HCT116 (cell line): ENCODE measurements at regions not wholly inside any gene's neighbourhood (a gene's known extent, or its start where the extent isn't known, plus 50 kb on each side); places are given as distances from the start of the nearest gene placed in this dataset.

Experiments
- ATAC-seq: fragments of 200-7000 bp; cut with Tn5 transposase; 2 replicates; pipeline ENCODE4 v1.9.1; 2020; ENCODE audit warnings: mild to moderate bottlenecking, moderate library complexity
- BruUV-seq: library from RNA; stranded (reverse); fragments of 400-500 nt; replicated peaks from 2 replicates; lab custom pipeline; 2021; lab: Mats Ljungman, UMichigan
- CTCF ChIA-PET: fragments of 300-600 bp; sonication (Branson Sonifier 250); formaldehyde crosslinking; loops from one replicate; lab custom pipeline; 2021; ENCODE audit warnings: antibody characterized with exemption; lab: Charles Lee
- POLR2A ChIA-PET: fragments of 300-600, 350-600 bp; sonication (Branson Sonifier 250); formaldehyde crosslinking; loops from one replicate; lab custom pipeline; 2021; ENCODE audit warnings: antibody characterized with exemption; lab: Charles Lee
- RAD21 ChIA-PET, 2 experiments: fragments of 300-600 bp; sonication (Branson Sonifier 250); formaldehyde crosslinking; loops; one replicate each; lab custom pipeline; 2023; ENCODE audit warnings: low total read pairs in 2 of 2; ENCODE audit not compliant: uncharacterized antibody in 2 of 2, unreplicated experiment in 2 of 2, low non-redundant PET in 1 of 2; lab: Charles Lee
- DNase-seq: peaks from one replicate; pipeline ENCODE4 v3.0.0-alpha.2; 2010; ENCODE audit warnings: low read depth, low spot score
- H2AFZ ChIP-seq: fragments of 200-600 bp; shearing (Covaris generic), sonication (generic); 2 replicates; pipeline ENCODE4 v1.6.1; 2017; ENCODE audit warnings: low read depth, mixed run types, mixed read lengths, antibody characterized with exemption, low read length; ENCODE audit not compliant: poor library complexity, severe bottlenecking
- H3K27ac ChIP-seq: 2 replicates; pipeline ENCODE4 v1.5.1; 2012; ENCODE audit warnings: low read depth, low read length
- H3K27me3 ChIP-seq: fragments of 200-600 bp; sonication (generic); 2 replicates; pipeline ENCODE4 v1.6.1; 2016; ENCODE audit warnings: mixed run types, low read length, mixed read lengths; ENCODE audit not compliant: insufficient read depth
- H3K36me3 ChIP-seq, 2 experiments: fragments of 200-500 bp in 1 of 2; fragments of 200-600 bp in 1 of 2; sonication (Bioruptor generic) in 1 of 2; sonication (generic) in 1 of 2; 2 replicates each; pipeline versions ENCODE4 v1.5.1 to v1.6.1; 2014 to 2016; ENCODE audit warnings: low read length in 2 of 2, inconsistent platforms in 1 of 2, mixed read lengths in 1 of 2, mixed run types in 1 of 2; ENCODE audit not compliant: insufficient read depth in 2 of 2, control insufficient read depth in 1 of 2
- H3K4me1 ChIP-seq, 2 experiments: fragments of 200-600 bp in 1 of 2; sonication (generic) in 1 of 2; 2 replicates each; pipeline versions ENCODE4 v1.5.1 to v1.6.1; 2012 to 2017; ENCODE audit warnings: low read length in 2 of 2, inconsistent platforms in 1 of 2, mild to moderate bottlenecking in 1 of 2, mixed read lengths in 1 of 2, mixed run types in 1 of 2, moderate library complexity in 1 of 2; ENCODE audit not compliant: insufficient read depth in 2 of 2, control insufficient read depth in 1 of 2
- H3K4me2 ChIP-seq: fragments of 200-600 bp; sonication (generic); 2 replicates; pipeline ENCODE4 v1.6.1; 2017; ENCODE audit warnings: mixed run types, low read length, mixed read lengths
- H3K4me3 ChIP-seq, 2 experiments: fragments of 200-600 bp in 1 of 2; sonication (generic) in 1 of 2; replicated peaks in 1 of 2; 2 replicates each; pipeline ENCODE4 v1.5.1; 2011 to 2016; ENCODE audit warnings: low read length in 2 of 2, control low read depth in 1 of 2, low read depth in 1 of 2, mild to moderate bottlenecking in 1 of 2, mixed read lengths in 1 of 2, mixed run types in 1 of 2
- H3K79me2 ChIP-seq: fragments of 200-600 bp; sonication (generic); 2 replicates; pipeline ENCODE4 v1.6.1; 2017; ENCODE audit warnings: mild to moderate bottlenecking, mixed run types, low read length, moderate library complexity, mixed read lengths; ENCODE audit not compliant: insufficient read depth
- H3K9ac ChIP-seq: fragments of 200-600 bp; sonication (generic); 2 replicates; pipeline ENCODE4 v1.6.1; 2016; ENCODE audit warnings: low read length, mixed read lengths
- H3K9me2 ChIP-seq: fragments of 200-600 bp; sonication (generic), shearing (Covaris generic); 2 replicates; pipeline ENCODE4 v1.6.1; 2017; ENCODE audit warnings: mixed run types, mild to moderate bottlenecking, moderate library complexity; ENCODE audit not compliant: insufficient read depth
- H3K9me3 ChIP-seq, 2 experiments: fragments of 200-500 bp in 1 of 2; fragments of 200-600 bp in 1 of 2; sonication (Bioruptor generic) in 1 of 2; sonication (generic) in 1 of 2; 2 replicates each; pipeline ENCODE4 v1.6.1; 2014 to 2017; ENCODE audit warnings: low read length in 2 of 2, mixed read lengths in 2 of 2, inconsistent platforms in 1 of 2, low read depth in 1 of 2, mild to moderate bottlenecking in 1 of 2, mixed run types in 1 of 2, moderate library complexity in 1 of 2; ENCODE audit not compliant: control insufficient read depth in 1 of 2, insufficient read depth in 1 of 2
- H4K20me1 ChIP-seq: fragments of 200-600 bp; sonication (generic), shearing (Covaris generic); 2 replicates; pipeline ENCODE4 v1.6.1; 2017; ENCODE audit warnings: mixed run types, mild to moderate bottlenecking, moderate library complexity; ENCODE audit not compliant: insufficient read depth
- ATF3 ChIP-seq: IDR thresholded peaks from 2 replicates; pipeline ENCODE4 v1.6.1; 2012
- CBX3 ChIP-seq: IDR thresholded peaks from 2 replicates; pipeline ENCODE4 v1.6.1; 2012; ENCODE audit warnings: low read depth
- CEBPB ChIP-seq: IDR thresholded peaks from 2 replicates; pipeline ENCODE4 v1.6.1; 2012; ENCODE audit warnings: low read depth
- EZH2phosphoT487 ChIP-seq: fragments of 200-600 bp; IDR thresholded peaks from 2 replicates; pipeline ENCODE4 v1.6.1; 2018; ENCODE audit warnings: antibody characterized with exemption, borderline replicate concordance
- FOSL1 ChIP-seq: IDR thresholded peaks from 2 replicates; pipeline ENCODE4 v1.6.1; 2012; ENCODE audit warnings: low read depth
- JUND ChIP-seq: IDR thresholded peaks from 2 replicates; pipeline ENCODE4 v1.6.1; 2012
- MAX ChIP-seq: IDR thresholded peaks from 2 replicates; pipeline ENCODE4 v1.6.1; 2012
- POLR2A ChIP-seq: IDR thresholded peaks from 2 replicates; pipeline ENCODE4 v1.7.0; 2011; ENCODE audit warnings: borderline replicate concordance; ENCODE audit not compliant: insufficient read depth, insufficient read length; ENCODE audit errors: extremely low read depth
- RAD21 ChIP-seq: IDR thresholded peaks from 2 replicates; pipeline ENCODE4 v1.6.1; 2012; ENCODE audit warnings: low read depth, mild to moderate bottlenecking
- SIN3A ChIP-seq: IDR thresholded peaks from 2 replicates; pipeline ENCODE4 v1.6.1; 2012; ENCODE audit warnings: low read depth
- TCF7L2 ChIP-seq: IDR thresholded peaks from 2 replicates; pipeline ENCODE4 v1.7.0; 2011; ENCODE audit warnings: borderline replicate concordance, inconsistent platforms; ENCODE audit not compliant: insufficient read depth, insufficient read length; ENCODE audit errors: extremely low read depth
- YY1 ChIP-seq: IDR thresholded peaks from 2 replicates; pipeline ENCODE4 v1.6.1; 2011; ENCODE audit warnings: low read length, low read depth, moderate library complexity, mild to moderate bottlenecking; ENCODE audit not compliant: insufficient replicate concordance; ENCODE audit errors: extremely low read depth
- ZFX ChIP-seq: fragments of 450-650 bp; IDR thresholded peaks from 2 replicates; pipeline ENCODE4 v1.6.1; 2017
- ZNF274 ChIP-seq: fragments of 200-500 bp; sonication (Bioruptor generic); IDR thresholded peaks from 2 replicates; pipeline ENCODE4 v1.6.1; 2014; ENCODE audit warnings: mild to moderate bottlenecking, low read depth, low read length, inconsistent platforms
- intact Hi-C: fragments of 100-400 bp; cut with micrococcal nuclease; formaldehyde crosslinking; loops from 2 replicates; pipeline ENCODE4 v1.10.0; 2022

GRCh38 chr17:68775318-68775717, 174.2 kb upstream of the FAM20A start:
- H3K9ac ChIP-seq, result no peak overlapping the region
- no peaks in the 10 kb centered on the region for H3K36me3 ChIP-seq
- no peaks in the 10 kb centered on the region for H3K79me2 ChIP-seq
- POLR2A ChIA-PET, result interaction anchor here (0.7 kb wide), 1 partner anchor 131 kb away, joined by 3 read pairs; no protein-coding TSS in a partner anchor
- peak overlapping the region; percentile 79 for H2AFZ ChIP-seq
- peaks cover 4 to 9% of the 10 kb centered on the region in 2 experiments; a peak in 3 of 4 replicates for H3K4me1 ChIP-seq
- H3K9me3 ChIP-seq, result no peaks in the 10 kb centered on the region
- peak overlapping the region; percentile 84 for H3K4me2 ChIP-seq
- RAD21 ChIA-PET, result interaction anchor here in 1 of 2 experiments (0.7 to 1.1 kb wide), 2 partner anchors 136 to 196 kb away, joined by 3 to 4 read pairs; no protein-coding TSS in a partner anchor
- no peaks in the 10 kb centered on the region for H4K20me1 ChIP-seq
- intact Hi-C loops, result loop anchor here (2.0 to 10.0 kb wide), 2 partner anchors 619 to 747 kb away; no protein-coding TSS in a partner anchor
- no peak overlapping the region for H3K4me3 ChIP-seq
- BruUV-seq, result no TSS peak
- TF ChIP-seq FOSL1 (no peak), ATF3 (no peak), EZH2phosphoT487 (no peak), CBX3 (no peak), YY1 (no peak), JUND (no peak), CEBPB (no peak), MAX (no peak), ZNF274 (no peak), ZFX (no peak), SIN3A (no peak), TCF7L2 (no peak), POLR2A (no peak), RAD21 (no peak)
- TF ChIP-seq, all 23 proteins: peak for 0
- H3K27ac ChIP-seq, result no peak overlapping the region
- no peak for DNase-seq
- ATAC-seq, result no peak
- H3K9me2 ChIP-seq, result no peaks in the 10 kb centered on the region
- CTCF ChIA-PET, result interaction anchor here (0.9 to 7.3 kb wide), 12 partner anchors 132 to 750 kb away, joined by 3 to 86 read pairs (median 5); partner anchors contain the start of gene PRKAR1A
- no peaks in the 10 kb centered on the region for H3K27me3 ChIP-seq
